IMR-90 (cell line): ENCODE measurements at regions not wholly inside any gene's neighbourhood (a gene's known extent, or its start where the extent isn't known, plus 50 kb on each side); places are given as distances from the start of the nearest gene placed in this dataset.
A peak's percentile ranks its signal among the peaks of the same experiment; 100 is the strongest.

Experiments used
- ATAC-seq: fragments of 200-7000 bp; cut with Tn5 transposase; 2 replicates; pipeline ENCODE4 v1.9.1; 2020; ENCODE audit warnings: low read depth, mild to moderate bottlenecking, moderate library complexity
- BruUV-seq: library from RNA; stranded (reverse); fragments of 400-500 nt; replicated peaks from 2 replicates; lab custom pipeline; 2021; lab: Mats Ljungman, UMichigan
- CTCF ChIA-PET: fragments of 300-600 bp; formaldehyde crosslinking; extraction: SDS; loops from one replicate; lab custom pipeline; 2021; ENCODE audit warnings: antibody characterized with exemption; lab: Yijun Ruan, JAX
- POLR2A ChIA-PET: fragments of 300-600 bp; sonication (Branson Sonifier 250); formaldehyde crosslinking; loops from one replicate; lab custom pipeline; 2022; ENCODE audit warnings: antibody characterized with exemption; ENCODE audit not compliant: unreplicated experiment; lab: Charles Lee
- DNase-seq: peaks from one replicate; pipeline ENCODE4 v3.0.0; 2013
- H2AFZ ChIP-seq: replicated peaks from 2 replicates; pipeline ENCODE3; 2013; ENCODE audit warnings: low read length, mild to moderate bottlenecking; ENCODE audit not compliant: poor library complexity
- H2AK5ac ChIP-seq: 2 replicates; pipeline ENCODE4 v1.6.1; 2013; ENCODE audit warnings: low read depth, low read length, inconsistent platforms
- H2AK9ac ChIP-seq: replicated peaks from 2 replicates; pipeline ENCODE3; 2013; ENCODE audit warnings: mild to moderate bottlenecking, low read depth, low read length, moderate library complexity; ENCODE audit not compliant: poor library complexity
- H2BK120ac ChIP-seq: 2 replicates; pipeline ENCODE4 v1.6.1; 2013; ENCODE audit warnings: low read depth, low read length, inconsistent platforms
- H2BK15ac ChIP-seq: 3 replicates; pipeline ENCODE4 v1.6.1; 2013; ENCODE audit warnings: low read depth, low read length, inconsistent platforms
- H2BK20ac ChIP-seq: 2 replicates; pipeline ENCODE4 v1.6.1; 2013; ENCODE audit warnings: low read depth, mild to moderate bottlenecking, inconsistent platforms, low read length, moderate library complexity
- H2BK5ac ChIP-seq: 2 replicates; pipeline ENCODE4 v1.6.1; 2013; ENCODE audit warnings: mild to moderate bottlenecking, low read depth, low read length, inconsistent platforms; ENCODE audit not compliant: poor library complexity, severe bottlenecking
- H3K14ac ChIP-seq: replicated peaks from 2 replicates; pipeline ENCODE4 v1.6.1; 2013; ENCODE audit warnings: low read depth, low read length, inconsistent platforms
- H3K18ac ChIP-seq: 2 replicates; pipeline ENCODE4 v1.6.1; 2013; ENCODE audit warnings: low read depth, low read length, control low read depth
- H3K23ac ChIP-seq: 2 replicates; pipeline ENCODE4 v1.6.1; 2013; ENCODE audit warnings: low read depth, low read length, inconsistent platforms
- H3K27ac ChIP-seq: 2 replicates; pipeline ENCODE4 v1.5.1; 2013; ENCODE audit warnings: mild to moderate bottlenecking, control low read depth, low read length; ENCODE audit not compliant: insufficient read depth
- H3K27me3 ChIP-seq: 2 replicates; pipeline ENCODE4 v1.6.1; 2013; ENCODE audit warnings: low read length; ENCODE audit not compliant: control insufficient read depth, insufficient read depth
- H3K36me3 ChIP-seq: 2 replicates; pipeline ENCODE4 v1.6.1; 2013; ENCODE audit warnings: low read length, mixed read lengths; ENCODE audit not compliant: control insufficient read depth, insufficient read depth
- H3K4ac ChIP-seq: 2 replicates; pipeline ENCODE4 v1.6.1; 2013; ENCODE audit warnings: low read depth, low read length, inconsistent platforms
- H3K4me1 ChIP-seq: 2 replicates; pipeline ENCODE4 v1.6.1; 2013; ENCODE audit warnings: low read length, mixed read lengths; ENCODE audit not compliant: control insufficient read depth, insufficient read depth
- H3K4me2 ChIP-seq: 2 replicates; pipeline ENCODE4 v1.6.1; 2013; ENCODE audit warnings: low read depth, mild to moderate bottlenecking, control low read depth, low read length, moderate library complexity
- H3K4me3 ChIP-seq: 2 replicates; pipeline ENCODE4 v1.5.1; 2013; ENCODE audit warnings: low read depth, mild to moderate bottlenecking, control low read depth, low read length, moderate library complexity; ENCODE audit not compliant: insufficient read depth
- H3K56ac ChIP-seq: 2 replicates; pipeline ENCODE4 v1.6.1; 2013; ENCODE audit warnings: low read length, inconsistent platforms; ENCODE audit not compliant: insufficient read depth; ENCODE audit errors: extremely low read depth
- H3K79me1 ChIP-seq, 2 experiments: 2 replicates each; pipeline ENCODE4 v1.6.1; 2013; ENCODE audit warnings: low read length in 2 of 2, inconsistent platforms in 1 of 2, low read depth in 1 of 2
- H3K9ac ChIP-seq: 2 replicates; pipeline ENCODE4 v1.6.1; 2013; ENCODE audit warnings: low read depth, low read length, control low read depth
- H3K9me1 ChIP-seq: 2 replicates; pipeline ENCODE4 v1.6.1; 2013; ENCODE audit warnings: low read length, inconsistent platforms; ENCODE audit not compliant: insufficient read depth
- H3K9me3 ChIP-seq: 2 replicates; pipeline ENCODE4 v1.6.1; 2013; ENCODE audit warnings: low read length; ENCODE audit not compliant: control insufficient read depth, insufficient read depth
- H4K20me1 ChIP-seq: 2 replicates; pipeline ENCODE4 v1.6.1; 2013; ENCODE audit warnings: low read length, inconsistent platforms; ENCODE audit not compliant: insufficient read depth
- H4K5ac ChIP-seq: 2 replicates; pipeline ENCODE4 v1.6.1; 2013; ENCODE audit warnings: mild to moderate bottlenecking, low read depth, low read length, control low read depth
- H4K8ac ChIP-seq, 2 experiments: 2 replicates each; pipeline ENCODE4 v1.6.1; 2013; ENCODE audit warnings: low read depth in 2 of 2, low read length in 2 of 2, control low read depth in 1 of 2, inconsistent platforms in 1 of 2
- H4K91ac ChIP-seq: 2 replicates; pipeline ENCODE4 v1.6.1; 2013; ENCODE audit warnings: low read depth, low read length, inconsistent platforms; ENCODE audit not compliant: insufficient read depth
- RFX5 ChIP-seq: IDR thresholded peaks from 2 replicates; pipeline ENCODE4 v1.8.0; 2012; ENCODE audit warnings: low read depth, mild to moderate bottlenecking, low read length, moderate library complexity
- SMC3 ChIP-seq: fragments of 150-350 bp; IDR thresholded peaks from 2 replicates; pipeline ENCODE4 v1.6.1; 2016; ENCODE audit warnings: low read depth, mild to moderate bottlenecking, antibody characterized with exemption, low read length, moderate library complexity
- WGBS, 2 experiments: methylation state at CpG; one replicate each; pipeline versions ENCODE4 v1.1.5 to v1.1.7; 2013; ENCODE audit warnings: missing lambda C conversion rate in 2 of 2; ENCODE audit not compliant: insufficient read length in 1 of 2; ENCODE audit errors: extremely low coverage in 2 of 2; 5-methylcytosine and 5-hydroxymethylcytosine counted together
- dilution Hi-C: fragments of 300-500 bp; cut with HindIII; formaldehyde crosslinking; loops from one replicate; pipeline ENCODE4 v1.14.3; 2018; ENCODE audit warnings: low sequenced_read_pairs; ENCODE audit not compliant: unreplicated experiment
- in situ Hi-C: fragments of 300-500 bp; cut with MboI; formaldehyde crosslinking; loops from 3 replicates; pipeline ENCODE4 v1.14.3; 2019; ENCODE audit warnings: low sequenced_read_pairs, inconsistent platforms, mixed read lengths
- intact Hi-C: fragments of 100-400 bp; cut with micrococcal nuclease; formaldehyde crosslinking; loops from 2 replicates; pipeline ENCODE4 v1.10.0; 2022

DNA sequence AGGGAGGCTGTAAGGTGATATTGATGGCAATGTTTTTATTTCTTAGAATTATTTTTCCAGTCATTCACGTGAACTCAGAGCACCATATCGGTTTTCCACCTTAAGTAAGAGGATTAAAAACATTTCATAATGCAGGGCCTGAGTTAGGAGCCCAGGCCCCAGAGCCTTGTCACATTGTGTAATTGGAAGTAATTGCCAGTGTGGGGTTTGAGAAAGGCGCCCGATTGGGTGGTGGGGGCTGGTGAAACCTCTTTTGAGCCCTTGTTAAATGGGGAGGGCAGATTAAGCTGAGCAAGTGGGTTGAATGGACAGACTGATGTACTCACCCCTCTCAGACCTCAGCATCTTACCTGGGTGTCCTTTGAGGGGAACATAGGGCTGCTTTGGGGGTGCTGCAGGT, 116.7 kb upstream of the PITX1 start:
- no peak overlapping the region for H3K18ac ChIP-seq
- peak overlapping the region; percentile 15 for H2AK9ac ChIP-seq
- no peak overlapping the region for H2BK15ac ChIP-seq
- H2BK5ac ChIP-seq, result no peak overlapping the region
- no peaks in the 10 kb centered on the region for H3K9me1 ChIP-seq
- H3K23ac ChIP-seq, result no peak overlapping the region
- no peaks in the 10 kb centered on the region for H3K36me3 ChIP-seq
- H2BK20ac ChIP-seq, result no peak overlapping the region
- H3K79me1 ChIP-seq, result no peaks in the 10 kb centered on the region
- H3K56ac ChIP-seq, result no peak overlapping the region
- H3K4ac ChIP-seq, result no peak overlapping the region
- in situ Hi-C loops (no loop called here), dilution Hi-C loops (no loop called here), intact Hi-C loops (no loop called here)
- H3K9me3 ChIP-seq, result no peaks in the 10 kb centered on the region; the same call in 1 of the 2 replicates
- WGBS, 2 experiments, result no CpG with 5 or more reads among the region's 4 CpGs
- no peak overlapping the region for H2AK5ac ChIP-seq
- H3K27ac ChIP-seq, result no peak overlapping the region
- H4K91ac ChIP-seq, result no peak overlapping the region
- CTCF ChIA-PET, result no interaction called here
- no peak overlapping the region for H3K14ac ChIP-seq
- no peak overlapping the region for H2BK120ac ChIP-seq
- H3K27me3 ChIP-seq, result no peaks in the 10 kb centered on the region
- H4K20me1 ChIP-seq, result no peaks in the 10 kb centered on the region
- no peak overlapping the region for H3K9ac ChIP-seq
- no peak overlapping the region for H3K4me2 ChIP-seq
- peaks cover 6% of the 10 kb centered on the region; the same call in 1 of the 2 replicates for H3K4me1 ChIP-seq
- ATAC-seq, result no peak
- TF ChIP-seq SMC3 (no peak), RFX5 (no peak)
- DNase-seq, result no peak
- POLR2A ChIA-PET, result no interaction called here
- H4K5ac ChIP-seq, result no peak overlapping the region
- no peak overlapping the region for H2AFZ ChIP-seq
- H3K4me3 ChIP-seq, result no peak overlapping the region
- no TSS peak for BruUV-seq
- no peak overlapping the region for H4K8ac ChIP-seq
